ENCODE measurements at regions not wholly inside any gene's neighbourhood (a gene's known extent, or its start where the extent isn't known, plus 50 kb on each side); places are given as distances from the start of the nearest gene placed in this dataset.
A peak's percentile ranks its signal among the peaks of the same experiment; 100 is the strongest.

GRCh38 chr6:156028335-156029131 is 572.9 kb upstream of the NOX3 start:
- intact Hi-C loops (cut with DNase I, micrococcal nuclease): no loop called here
- ATAC-seq: no peak
- no peak for DNase-seq

GRCh38 chr6:156027248-156027626 is 571.6 kb upstream of the NOX3 start:
- intact Hi-C loops (cut with DNase I, micrococcal nuclease): no loop called here
- DNase-seq (no peak), ATAC-seq (no peak)

- intact Hi-C loops (cut with DNase I, micrococcal nuclease): no loop called here
- peak in 1 of 2 donors; percentile 25 for DNase-seq
- no peak for ATAC-seq
Observed at GRCh38 chr6:156026486-156027247, 571.0 kb upstream of the NOX3 start.

GRCh38 chr6:156024339-156024738 is 568.7 kb upstream of the NOX3 start:
- DNase-seq (no peak), ATAC-seq (no peak)
- intact Hi-C loops (cut with DNase I, micrococcal nuclease): no loop called here

- intact Hi-C loops (cut with DNase I, micrococcal nuclease): no loop called here
- ATAC-seq: no peak
- no peak for DNase-seq
Observed at GRCh38 chr6:156021746-156022396, 566.2 kb upstream of the NOX3 start.

- DNase-seq (no peak), ATAC-seq (no peak)
- intact Hi-C loops (cut with DNase I, micrococcal nuclease): no loop called here
Observed at GRCh38 chr6:156017838-156018237, 562.2 kb upstream of the NOX3 start.

- intact Hi-C loops (cut with DNase I, micrococcal nuclease): no loop called here
- ATAC-seq (no peak), DNase-seq (no peak)
Observed at GRCh38 chr6:156016186-156016976, 560.7 kb upstream of the NOX3 start.

GRCh38 chr6:156013155-156013554 is 557.5 kb upstream of the NOX3 start:
- ATAC-seq: no peak
- intact Hi-C loops (cut with DNase I, micrococcal nuclease): no loop called here
- no peak for DNase-seq

GRCh38 chr6:156009656-156010055 is 554.0 kb upstream of the NOX3 start:
- ATAC-seq: no peak
- no peak for DNase-seq
- intact Hi-C loops (cut with DNase I, micrococcal nuclease): no loop called here

- DNase-seq: no peak
- intact Hi-C loops (cut with DNase I, micrococcal nuclease): no loop called here
- no peak for ATAC-seq
Observed at GRCh38 chr6:156004796-156005195, 549.2 kb upstream of the NOX3 start.

GRCh38 chr6:155996151-155996550 is 540.5 kb upstream of the NOX3 start:
- DNase-seq (no peak), ATAC-seq (no peak)
- intact Hi-C loops (cut with DNase I, micrococcal nuclease): no loop called here

GRCh38 chr6:155995281-155995680 is 539.6 kb upstream of the NOX3 start:
- intact Hi-C loops (cut with DNase I, micrococcal nuclease): no loop called here
- DNase-seq (no peak), ATAC-seq (no peak)

- intact Hi-C loops (cut with DNase I, micrococcal nuclease): no loop called here
- DNase-seq (no peak), ATAC-seq (no peak)
Observed at GRCh38 chr6:155994086-155994485, 538.4 kb upstream of the NOX3 start.

- ATAC-seq: no peak
- DNase-seq: no peak
- intact Hi-C loops (cut with DNase I, micrococcal nuclease): no loop called here
Observed at GRCh38 chr6:155993240-155993639, 537.6 kb upstream of the NOX3 start.

GRCh38 chr6:155985660-155986138 is 530.1 kb upstream of the NOX3 start:
- intact Hi-C loops (cut with DNase I, micrococcal nuclease): no loop called here
- DNase-seq: no peak
- ATAC-seq: no peak

- DNase-seq (no peak), ATAC-seq (peak; percentile 24)
- intact Hi-C loops (cut with DNase I, micrococcal nuclease): no loop called here
Observed at GRCh38 chr6:155980768-155981079, 525.1 kb upstream of the NOX3 start.

- no peak for DNase-seq
- ATAC-seq: no peak
- intact Hi-C loops (cut with DNase I, micrococcal nuclease): no loop called here
Observed at GRCh38 chr6:155980014-155980767, 524.6 kb upstream of the NOX3 start.

GRCh38 chr6:155975506-155975905 is 519.9 kb upstream of the NOX3 start:
- DNase-seq (no peak), ATAC-seq (no peak)
- intact Hi-C loops (cut with DNase I, micrococcal nuclease): no loop called here
